Superior temporal gyrus (tissue), 1 donor: ENCODE measurements at regions not wholly inside any gene's neighbourhood (a gene's known extent, or its start where the extent isn't known, plus 50 kb on each side); places are given as distances from the start of the nearest gene placed in this dataset.
"Not testable (repeated sequence)": the region's sequence is repeated elsewhere in the genome, so short reads cannot be mapped to it uniquely, and the experiment has no call there.

Experiments used
- DNase-seq: peaks from one replicate; pipeline ENCODE4 v3.0.0-alpha.2; 2016; ENCODE audit errors: extremely low spot score

DNA sequence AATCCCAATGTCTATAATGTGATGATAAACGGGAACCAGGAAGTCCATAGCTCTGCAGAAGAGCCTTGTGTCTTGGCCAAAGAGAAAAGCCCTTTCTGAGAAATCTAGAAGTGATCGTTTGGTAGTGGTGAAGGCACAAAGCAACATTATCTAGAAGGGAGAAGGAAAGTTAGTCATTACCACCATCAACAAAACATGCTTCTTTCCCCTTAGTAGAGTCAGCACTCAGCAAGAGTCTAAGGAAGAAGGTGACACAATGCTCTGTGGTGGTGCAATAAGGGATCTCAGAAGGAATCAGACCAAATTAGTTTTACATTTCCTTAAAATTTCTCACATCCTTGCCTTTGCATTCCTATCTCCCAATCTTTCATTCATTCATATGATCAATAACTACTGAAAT is 134.4 kb upstream of the PRDX6 start:
- DNase-seq, result no peak

DNA sequence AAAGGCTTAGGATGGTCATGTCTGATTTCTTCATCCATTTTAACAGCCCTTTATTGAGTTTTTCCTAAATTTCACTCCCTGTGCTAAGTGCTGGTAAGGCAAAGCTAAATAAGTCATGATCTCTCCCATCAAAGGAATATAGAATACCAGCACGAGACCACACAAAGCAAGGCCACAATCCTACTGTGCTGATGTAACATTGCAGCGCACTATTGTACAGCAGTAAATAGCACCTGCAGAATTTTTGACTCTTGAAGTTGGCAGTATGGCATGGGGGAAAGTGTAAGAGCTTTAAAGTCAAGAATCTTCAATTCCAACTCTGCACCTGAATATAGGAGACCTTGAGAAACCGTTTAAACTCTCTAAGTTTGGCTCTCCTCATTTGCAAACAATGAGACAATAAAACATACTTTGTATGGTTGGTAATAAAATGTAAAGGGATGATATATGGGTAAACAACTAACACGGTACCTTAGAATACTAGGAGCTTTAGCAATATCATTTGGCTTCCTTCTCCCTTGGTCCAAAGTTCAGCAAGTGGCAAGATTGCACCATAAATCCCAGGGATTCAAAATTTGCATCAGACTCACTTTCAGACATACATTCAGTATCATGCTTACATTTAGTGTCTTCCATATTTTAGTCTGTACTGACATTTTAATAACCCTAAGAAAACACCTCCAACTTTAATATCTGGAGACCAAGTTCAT is 132.9 kb upstream of the PRDX6 start:
- no peak for DNase-seq

DNA sequence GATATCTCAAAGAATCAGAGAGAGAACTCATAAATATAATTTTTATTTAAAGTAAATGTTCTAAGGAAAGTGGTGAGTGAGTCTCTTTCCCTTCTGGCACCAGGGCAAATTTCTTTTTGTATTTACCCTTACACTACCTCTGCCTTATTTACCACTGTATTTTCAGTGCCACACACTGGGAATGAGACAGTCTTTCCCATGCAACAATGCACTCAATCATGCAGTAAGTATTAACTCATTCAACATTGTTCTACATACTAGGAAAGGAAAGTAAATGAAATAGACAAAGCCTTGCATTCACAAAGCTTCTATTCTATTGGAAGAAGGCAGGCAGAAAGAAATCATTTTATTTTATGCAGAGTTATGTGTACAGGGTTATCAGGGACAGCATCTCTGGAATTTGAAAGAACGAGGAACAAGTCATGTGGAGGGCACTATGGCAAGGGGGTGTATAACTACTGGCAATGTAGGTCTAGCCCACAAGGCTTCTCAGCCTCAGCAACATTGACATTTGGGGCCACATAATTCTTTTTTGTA is 129.8 kb upstream of the PRDX6 start:
- no peak for DNase-seq

DNA sequence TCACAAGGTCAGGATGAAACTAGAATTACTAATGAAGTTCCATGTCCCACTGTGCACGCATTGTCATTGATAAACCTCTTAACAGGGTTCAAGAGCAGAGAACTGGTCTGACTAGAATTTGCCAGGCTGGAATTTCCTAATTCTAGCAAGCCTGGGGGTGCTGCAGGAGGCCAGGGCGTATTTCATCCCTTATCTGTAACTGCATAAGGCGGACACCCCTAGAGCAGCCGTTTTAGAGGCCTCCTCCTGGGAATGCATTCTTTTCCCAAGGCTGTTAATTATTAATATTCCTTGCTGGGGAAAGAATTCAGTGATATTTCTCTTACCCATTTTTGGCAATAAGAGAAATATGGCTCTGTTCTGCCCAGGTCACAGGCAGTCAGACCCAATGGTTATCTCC is 124.5 kb upstream of the PRDX6 start:
- DNase-seq, result not testable (repeated sequence)

DNA sequence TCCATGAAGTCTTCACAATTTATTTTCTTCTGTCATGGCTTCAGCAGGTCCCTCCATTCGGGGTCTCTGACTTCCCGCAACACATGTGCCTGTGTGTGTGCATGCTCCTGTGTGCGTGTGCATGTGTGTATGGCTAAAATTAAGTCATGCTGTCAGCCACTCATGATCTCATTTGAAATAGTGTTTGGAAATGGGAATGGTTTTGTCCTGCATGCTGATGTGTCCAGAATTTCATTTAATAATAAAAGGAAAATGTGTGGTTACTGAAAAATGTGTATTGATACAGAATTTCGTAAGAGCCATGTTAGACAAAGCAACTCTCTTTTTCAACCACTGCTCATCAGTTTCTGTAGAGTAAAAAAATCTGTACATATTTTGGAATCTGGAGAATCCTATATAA is 123.8 kb upstream of the PRDX6 start:
- DNase-seq, result no peak

DNA sequence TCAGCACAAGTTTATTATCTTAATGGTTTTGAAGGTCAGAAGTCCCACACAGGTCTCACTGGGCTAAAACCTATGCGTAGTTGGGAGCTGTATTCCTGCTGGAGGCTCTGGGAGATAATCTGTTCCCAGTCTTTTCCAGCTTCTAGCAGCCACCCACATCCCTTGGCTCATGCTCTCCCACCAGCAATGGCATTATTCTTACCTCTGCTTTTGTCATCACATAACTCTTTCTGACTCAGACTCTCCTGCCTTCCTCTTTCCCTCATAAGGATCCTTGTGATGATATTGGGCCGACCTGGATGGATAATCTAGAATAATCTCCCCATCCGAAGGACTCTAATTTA is 122.2 kb upstream of the PRDX6 start:
- no peak for DNase-seq

DNA sequence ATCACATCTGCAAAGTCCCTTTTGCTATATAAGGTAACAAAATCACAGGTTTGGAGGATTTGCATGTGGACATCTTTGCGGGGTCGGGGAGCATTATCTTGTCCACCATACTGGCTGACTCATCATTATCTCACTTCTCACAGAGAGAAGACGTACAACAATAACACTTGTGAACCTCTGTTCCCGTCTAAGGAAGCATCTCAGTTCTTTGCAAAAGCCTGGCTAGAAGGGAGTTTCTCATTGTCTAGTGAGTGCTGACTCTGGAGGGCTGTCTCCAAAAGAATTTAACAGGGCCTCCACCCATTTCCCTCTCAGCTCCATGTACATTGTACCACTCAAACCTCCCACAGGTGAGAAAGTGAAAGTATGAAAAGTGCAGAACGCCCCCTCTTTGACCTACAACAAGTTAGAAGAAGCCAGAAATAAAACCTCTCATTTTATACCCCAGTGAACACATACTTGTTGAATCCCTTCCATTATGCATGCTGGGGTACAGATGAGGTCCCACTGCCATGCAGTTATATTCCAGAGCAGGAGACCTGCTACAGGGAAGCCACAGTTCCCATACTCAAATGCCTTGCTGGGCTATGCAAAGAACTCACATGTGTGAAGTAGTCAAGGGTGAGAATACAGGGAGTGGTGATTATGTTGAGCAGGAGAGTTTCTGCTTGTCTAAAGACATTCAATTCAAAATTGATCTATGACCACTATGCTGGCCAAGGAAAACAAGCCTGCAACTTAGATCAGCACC is 121.7 kb upstream of the PRDX6 start:
- DNase-seq, result no peak

DNA sequence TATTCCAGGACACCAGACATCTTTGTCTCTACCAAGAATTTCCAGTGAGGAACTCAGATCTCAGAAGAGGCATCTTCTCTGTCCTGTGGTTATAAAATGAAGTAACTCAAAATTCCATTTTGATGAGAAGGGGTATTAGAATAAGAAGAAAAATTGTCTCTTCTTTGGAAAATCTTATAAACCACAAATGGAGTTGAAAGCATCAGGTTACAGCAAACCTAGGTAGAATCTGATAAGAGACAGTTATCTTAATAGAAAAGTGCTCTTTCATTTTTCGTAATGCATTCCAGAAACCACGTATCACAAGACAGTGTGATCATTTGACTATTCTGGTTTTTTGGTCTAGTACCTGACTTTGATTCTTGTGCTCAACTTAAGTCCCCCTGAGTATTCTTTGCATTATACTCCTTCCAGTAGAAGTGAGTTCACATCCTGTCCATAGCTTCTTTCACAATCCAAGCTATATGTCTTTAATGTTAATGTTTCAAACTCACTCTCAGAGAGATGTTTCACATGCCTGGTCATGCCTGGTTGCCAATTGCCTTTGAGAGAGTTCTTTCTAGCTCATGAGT is 120.9 kb upstream of the PRDX6 start:
- DNase-seq, result no peak

DNA sequence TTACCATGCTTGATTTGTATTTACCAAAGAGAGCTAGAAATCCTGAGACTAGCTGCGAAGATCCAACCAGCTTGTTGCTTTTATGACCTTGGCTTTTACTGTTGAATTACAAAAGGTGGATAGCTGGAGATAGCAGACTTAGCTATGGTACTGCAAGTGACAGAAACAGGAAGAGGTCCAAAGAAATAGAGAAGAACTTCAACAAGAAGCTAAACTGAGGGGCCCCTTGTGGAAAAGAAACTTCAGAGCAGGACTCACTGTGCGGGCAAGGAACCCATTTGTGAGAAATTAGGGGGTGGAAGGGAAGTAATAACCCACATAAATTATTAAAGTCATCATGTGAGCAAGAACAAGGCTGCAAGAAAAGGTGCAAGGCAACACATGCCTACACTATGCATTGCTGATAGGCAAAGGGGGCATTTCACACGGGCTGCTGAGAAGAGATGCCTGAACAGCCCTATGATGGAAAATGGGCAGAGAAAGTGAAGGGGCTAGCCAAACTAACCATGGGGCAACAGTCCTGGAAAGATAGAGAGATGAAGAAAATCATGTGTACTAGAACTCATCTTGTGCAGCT is 116.6 kb upstream of the PRDX6 start:
- DNase-seq, result no peak

DNA sequence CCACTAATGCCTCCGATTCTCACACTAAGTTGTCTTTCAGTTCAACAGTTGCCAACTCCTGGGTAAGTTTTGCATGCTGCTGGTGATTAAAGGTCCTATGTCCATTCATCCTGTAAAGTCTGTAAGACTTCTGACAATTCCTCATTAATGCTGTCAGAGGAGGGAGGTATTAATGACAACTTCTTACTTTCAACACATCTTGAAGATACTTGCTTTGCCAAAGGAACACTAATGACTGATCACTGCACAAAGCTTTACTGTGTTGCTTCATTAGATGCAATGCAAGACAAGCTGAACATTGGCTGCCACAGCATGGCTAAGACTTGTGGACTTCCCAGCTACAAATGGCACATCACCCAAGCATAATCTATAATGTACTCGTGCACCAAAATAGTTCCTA is 114.6 kb upstream of the PRDX6 start:
- no peak for DNase-seq

DNA sequence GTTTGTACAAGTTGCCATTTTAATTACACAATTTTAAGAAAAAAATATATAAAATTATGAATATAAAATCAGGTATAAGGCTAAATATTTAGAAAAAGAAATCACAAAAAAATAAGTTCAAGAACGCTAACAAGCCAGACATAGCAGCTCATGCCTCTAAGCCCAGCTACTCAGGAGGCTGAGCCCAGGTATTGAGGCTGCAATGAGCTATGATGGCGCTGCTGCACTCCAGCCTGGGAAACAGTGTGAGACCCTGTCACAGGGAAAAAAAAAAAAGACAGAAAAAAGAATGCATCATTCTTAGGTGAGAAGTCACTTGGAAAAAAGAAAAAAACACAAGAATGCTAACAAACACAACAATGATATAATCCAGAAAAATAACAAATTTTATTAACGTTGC is 112.3 kb upstream of the PRDX6 start:
- no peak for DNase-seq

DNA sequence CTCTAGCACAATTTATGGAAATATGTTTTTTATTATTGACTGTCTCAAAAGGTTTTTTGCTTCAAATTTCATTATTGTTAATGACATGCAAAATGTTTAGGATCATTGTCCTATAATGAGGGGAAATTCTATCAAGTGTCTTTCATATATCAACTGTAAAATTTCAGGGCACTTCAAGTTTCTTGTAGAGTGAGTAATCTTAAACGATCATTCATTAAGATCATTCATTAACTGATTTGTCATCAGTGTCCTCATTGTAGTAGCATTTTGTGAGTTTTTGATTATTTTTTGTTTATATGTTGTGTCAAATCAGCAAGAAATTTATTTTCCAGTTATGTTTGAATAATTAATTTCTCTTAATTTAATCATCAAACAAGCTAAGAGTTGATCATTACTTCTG is 111.8 kb upstream of the PRDX6 start:
- no peak for DNase-seq

DNA sequence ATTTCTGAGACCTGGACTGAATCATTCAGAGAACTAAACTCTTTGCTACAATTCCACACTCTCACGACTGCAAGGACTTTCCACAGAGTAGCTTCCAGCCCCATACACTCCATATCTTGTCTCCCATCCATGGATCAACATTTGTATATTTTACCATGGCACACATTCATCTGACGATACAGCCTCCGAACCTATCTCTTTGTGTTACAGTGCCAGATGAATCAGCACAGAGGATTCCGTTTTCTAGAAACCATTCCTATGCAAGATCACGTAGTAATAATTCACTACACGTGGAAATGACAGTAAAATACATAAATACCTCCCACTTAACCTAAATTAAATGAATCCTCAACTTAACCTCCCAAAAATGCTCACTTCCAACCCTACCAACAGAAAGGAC is 110.0 kb upstream of the PRDX6 start:
- DNase-seq, result no peak

DNA sequence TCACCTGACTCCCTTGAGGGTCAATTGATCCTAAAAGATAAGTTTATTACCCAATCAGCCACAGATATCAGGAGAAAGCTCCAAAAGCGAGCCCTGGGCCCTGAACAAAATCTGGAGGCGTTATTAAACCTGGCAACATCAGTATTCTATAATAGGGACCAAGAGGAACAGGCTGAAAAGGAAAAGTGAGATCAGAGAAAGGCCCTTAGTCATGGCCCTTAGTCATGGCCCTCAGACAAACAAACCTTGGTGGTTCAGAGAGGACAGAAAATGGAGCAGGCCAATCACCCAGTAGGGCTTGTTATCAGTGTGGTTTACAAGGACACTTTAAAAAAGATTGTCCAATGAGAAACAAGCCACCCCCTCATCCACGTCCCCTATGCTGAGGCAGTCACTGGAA is 106.5 kb upstream of the PRDX6 start:
- DNase-seq, result not testable (repeated sequence)

DNA sequence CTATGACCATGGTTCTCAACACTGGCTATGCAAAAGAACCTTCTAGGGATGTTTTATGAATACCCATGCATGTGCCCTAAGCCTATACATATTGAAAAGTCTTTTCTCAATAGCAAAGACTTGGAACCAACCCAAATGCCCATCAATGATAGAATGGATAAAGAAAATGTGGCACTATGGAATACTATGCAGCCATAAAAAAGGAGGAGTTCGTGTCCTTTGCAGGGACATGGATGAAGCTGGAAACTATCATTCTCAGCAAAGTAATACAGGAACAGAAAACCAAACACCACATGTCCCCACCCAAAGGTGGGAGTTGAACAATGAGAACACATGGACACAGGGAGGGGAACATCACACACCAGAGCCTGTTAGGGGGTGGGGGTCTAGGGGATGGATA is 101.1 kb upstream of the PRDX6 start:
- DNase-seq, result not testable (repeated sequence)

DNA sequence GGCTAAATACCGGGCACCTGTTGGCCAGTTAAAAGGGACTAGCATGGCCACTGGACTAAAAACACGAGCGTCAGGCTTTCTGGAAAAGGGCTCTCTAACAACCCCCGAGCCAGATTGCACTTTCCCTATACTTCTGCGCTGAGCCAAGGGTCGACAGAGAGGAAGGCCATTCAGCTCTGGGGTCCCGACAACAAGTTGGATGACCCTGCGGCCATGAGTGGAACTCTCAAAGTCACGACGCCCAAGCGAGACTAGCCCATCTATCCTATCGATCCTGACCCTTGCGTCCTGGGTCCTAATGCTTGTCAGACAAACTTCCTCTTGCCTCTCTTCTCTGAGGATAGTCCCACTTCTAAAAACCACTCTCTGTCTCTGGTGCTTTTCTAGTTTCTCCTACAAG is 99.9 kb upstream of the PRDX6 start:
- DNase-seq, result no peak

DNA sequence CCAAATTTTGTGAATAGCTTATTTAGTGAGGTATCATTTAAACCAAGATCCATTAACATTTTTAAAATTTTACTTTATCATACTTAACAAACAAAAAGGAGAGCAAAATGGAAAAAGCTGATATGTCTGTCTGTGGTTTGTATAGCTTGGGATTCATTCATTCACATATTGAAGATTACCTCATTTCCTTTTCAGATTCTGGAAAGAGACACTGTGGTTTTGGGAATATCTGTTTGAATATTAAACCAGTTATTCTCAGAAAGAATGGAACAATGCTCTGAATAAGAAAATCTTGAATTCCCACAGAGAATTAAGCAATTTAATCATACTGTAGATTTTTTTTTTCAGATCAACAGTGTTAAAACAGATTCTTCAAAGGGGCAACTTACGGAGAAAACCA is 93.8 kb upstream of the PRDX6 start:
- DNase-seq, result no peak

DNA sequence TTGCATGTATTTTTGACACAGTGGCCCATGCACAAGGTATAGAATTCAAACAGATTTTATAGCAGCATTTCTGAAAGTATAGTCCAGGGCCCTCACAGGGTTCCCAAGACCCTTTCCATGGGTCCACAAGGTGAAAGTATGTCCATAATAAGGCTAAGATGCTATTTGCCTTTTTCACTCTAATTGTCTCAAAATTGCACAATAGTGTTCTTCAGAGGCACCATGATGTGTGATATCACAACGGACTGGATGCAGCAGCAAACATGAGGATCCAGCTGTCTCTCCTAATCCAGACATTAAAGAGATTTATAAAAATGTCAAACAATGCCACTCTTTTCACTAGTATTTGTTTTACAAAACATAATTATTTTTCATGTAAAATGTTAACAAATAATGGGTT is 88.8 kb upstream of the PRDX6 start:
- DNase-seq, result no peak

DNA sequence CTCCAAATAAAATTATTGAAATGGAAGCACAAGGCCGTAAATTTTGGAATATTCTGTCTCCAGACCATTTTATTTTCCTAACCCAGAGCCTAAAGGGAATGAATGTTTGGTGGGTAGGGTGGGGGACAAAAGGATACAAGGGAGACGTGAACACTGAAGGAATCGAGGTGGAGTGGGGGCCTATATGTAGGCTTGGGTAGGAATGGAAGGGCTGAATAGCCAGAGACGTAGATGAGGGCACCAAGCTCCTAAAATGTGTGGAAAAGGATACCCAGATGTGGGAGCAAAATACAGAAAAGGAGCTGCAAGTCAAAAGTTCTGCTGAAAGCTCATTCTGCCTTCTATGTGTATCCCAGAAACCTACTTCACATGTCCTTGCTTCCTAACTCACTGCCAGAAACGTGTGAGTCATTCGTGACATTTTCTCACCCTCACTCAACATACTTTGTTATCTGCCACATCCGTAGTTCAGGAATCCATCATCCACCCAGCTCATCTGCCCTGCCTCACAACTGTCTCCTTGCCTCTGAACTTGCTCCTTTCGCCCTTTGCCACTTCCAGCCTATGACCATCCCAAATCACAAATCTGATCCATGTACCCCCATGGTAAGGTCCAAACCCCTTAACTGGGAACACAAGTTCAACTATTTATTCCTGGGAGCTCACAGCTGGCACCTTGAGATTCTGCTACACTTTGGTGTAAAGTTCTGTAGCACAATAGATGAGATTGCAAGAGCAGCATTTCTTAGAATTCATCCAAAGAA is 84.1 kb upstream of the PRDX6 start:
- no peak for DNase-seq

DNA sequence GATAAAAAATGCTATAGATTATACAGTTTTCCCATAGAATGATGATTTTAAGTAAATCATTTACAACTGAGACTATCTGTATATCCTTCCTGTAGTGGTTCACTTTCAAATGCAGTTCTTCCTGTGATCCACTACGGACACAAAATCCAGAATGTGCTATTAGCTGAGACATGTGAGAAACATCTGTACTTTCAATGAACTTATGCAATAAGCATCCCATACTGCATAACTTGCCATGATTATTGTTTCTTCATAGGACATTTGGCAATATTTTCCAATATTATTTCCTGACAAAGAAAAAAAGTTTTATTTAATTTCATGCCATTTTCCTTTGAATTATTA is 83.5 kb upstream of the PRDX6 start:
- DNase-seq, result no peak

DNA sequence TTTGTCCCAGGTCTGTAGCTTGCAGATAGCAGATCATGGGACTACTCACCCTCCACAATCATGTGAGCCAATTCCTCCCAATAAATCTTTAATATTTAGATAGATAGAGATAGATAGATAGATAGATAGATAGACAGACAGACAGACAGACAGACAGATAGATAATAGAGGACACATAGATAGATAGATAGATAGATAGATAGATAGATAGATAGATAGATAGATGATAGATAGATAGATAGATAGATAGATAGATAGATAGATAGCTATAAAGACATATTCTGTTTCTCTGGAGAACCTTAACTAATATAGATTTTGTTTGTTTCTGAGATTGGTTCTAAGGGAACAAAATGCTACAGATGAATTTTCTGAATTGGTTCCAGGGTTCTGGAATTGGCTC is 82.3 kb upstream of the PRDX6 start:
- not testable (repeated sequence) for DNase-seq

DNA sequence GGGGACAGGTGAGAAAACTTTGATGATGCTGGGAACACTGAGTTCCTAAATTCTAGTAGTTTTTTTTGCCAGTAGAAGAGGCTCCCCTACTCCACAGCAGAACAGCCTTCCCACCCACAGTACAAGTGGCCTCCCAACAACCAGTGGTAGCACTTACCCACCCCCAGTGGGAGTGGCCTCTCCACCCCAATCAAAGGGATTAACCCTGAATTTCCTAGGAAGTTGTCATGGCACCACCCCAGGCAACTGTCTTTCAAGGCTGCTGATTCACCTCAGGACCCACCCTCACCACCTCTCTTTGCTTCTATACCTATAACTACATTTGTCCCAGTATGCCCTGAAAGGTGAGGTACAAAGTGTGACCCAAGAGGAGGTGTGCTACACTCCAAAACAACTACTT is 81.4 kb upstream of the PRDX6 start:
- DNase-seq, result no peak
